B cell (primary cell): ENCODE measurements at regions not wholly inside any gene's neighbourhood (a gene's known extent, or its start where the extent isn't known, plus 50 kb on each side); places are given as distances from the start of the nearest gene placed in this dataset.
A peak's percentile ranks its signal among the peaks of the same experiment; 100 is the strongest.
"Not testable (repeated sequence)": the region's sequence is repeated elsewhere in the genome, so short reads cannot be mapped to it uniquely, and the experiment has no call there.

Source experiments
- ATAC-seq: fragments of 200-7000 bp; cut with Tn5 transposase; one replicate; pipeline ENCODE4 v1.10.0; 2021; ENCODE audit warnings: low read depth, mild to moderate bottlenecking, moderate number of reproducible peaks, moderate library complexity
- CTCF ChIA-PET: fragments of 350-600 bp; sonication (Branson Sonifier 250); formaldehyde crosslinking; loops from one replicate; lab custom pipeline; 2021; ENCODE audit warnings: antibody characterized with exemption, inconsistent platforms; lab: Charles Lee
- POLR2A ChIA-PET: fragments of 350-600 bp; sonication (Branson Sonifier 250); formaldehyde crosslinking; loops from one replicate; lab custom pipeline; 2021; ENCODE audit warnings: antibody characterized with exemption; lab: Charles Lee
- DNase-seq: peaks from one replicate; pipeline ENCODE4 v3.0.0; 2013
- H2AFZ ChIP-seq: 2 replicates; pipeline ENCODE4 v1.6.1; 2012; ENCODE audit warnings: mild to moderate bottlenecking, low read depth, low read length; ENCODE audit not compliant: insufficient read depth, poor library complexity, severe bottlenecking
- H3K27ac ChIP-seq, 2 donors: 1 replicate in 1 of 2; 2 replicates in 1 of 2; pipeline ENCODE4 v1.5.1; 2012 to 2013; ENCODE audit warnings: low read length in 2 of 2, mild to moderate bottlenecking in 2 of 2, moderate library complexity in 1 of 2
- H3K27me3 ChIP-seq, 4 experiments: fragments of 200-600 bp in 1 of 4; sonication (generic) in 1 of 4; replicated peaks in 1 of 4; 1 replicate in 2 of 4; 2 replicates in 2 of 4; pipeline versions ENCODE4 v1.6.1 to v1.7.0; 2013 to 2016; ENCODE audit warnings: low read length in 3 of 4, mild to moderate bottlenecking in 2 of 4, mixed read lengths in 1 of 4, moderate library complexity in 1 of 4; ENCODE audit not compliant: insufficient read depth in 4 of 4, control insufficient read depth in 3 of 4; ENCODE audit errors: control extremely low read depth in 1 of 4
- H3K36me3 ChIP-seq, 2 experiments: replicated peaks in 1 of 2; 1 replicate in 1 of 2; 2 replicates in 1 of 2; pipeline versions ENCODE4 v1.6.1 to v1.7.1; 2013; ENCODE audit warnings: low read length in 1 of 2; ENCODE audit not compliant: insufficient read depth in 2 of 2, control insufficient read depth in 1 of 2; ENCODE audit errors: control extremely low read depth in 1 of 2, extremely low read depth in 1 of 2
- H3K4me1 ChIP-seq, 2 donors: fragments of 200-600 bp in 1 of 2; sonication (generic) in 1 of 2; 1 replicate in 1 of 2; 2 replicates in 1 of 2; pipeline versions ENCODE4 v1.5.1 to v1.6.1; 2013 to 2017; ENCODE audit warnings: low read length in 2 of 2; ENCODE audit not compliant: control insufficient read depth in 2 of 2, insufficient read depth in 2 of 2
- H3K4me2 ChIP-seq: replicated peaks from 2 replicates; pipeline ENCODE3; 2012; ENCODE audit warnings: mild to moderate bottlenecking, low read depth, low read length; ENCODE audit not compliant: poor library complexity, severe bottlenecking
- H3K4me3 ChIP-seq, 5 experiments: fragments of 200-600 bp in 1 of 5; sonication (generic) in 1 of 5; 1 replicate in 3 of 5; 2 replicates in 2 of 5; pipeline versions ENCODE4 v1.5.1 to v1.7.0; 2011 to 2016; ENCODE audit warnings: low read length in 4 of 5, mild to moderate bottlenecking in 4 of 5, low read depth in 2 of 5, control low read depth in 1 of 5, moderate library complexity in 1 of 5; ENCODE audit not compliant: insufficient read depth in 1 of 5; ENCODE audit errors: control extremely low read depth in 1 of 5, extremely low read depth in 1 of 5
- H3K79me2 ChIP-seq: fragments of 200-600 bp; sonication (generic); one replicate; pipeline ENCODE4 v1.6.0; 2016; ENCODE audit warnings: low read length; ENCODE audit not compliant: control insufficient read depth, insufficient read depth
- H3K9ac ChIP-seq: fragments of 200-600 bp; sonication (generic); 2 replicates; pipeline ENCODE4 v1.6.1; 2017; ENCODE audit warnings: mild to moderate bottlenecking, low read length, moderate library complexity
- H3K9me3 ChIP-seq, 3 donors: one replicate each; pipeline versions ENCODE4 v1.6.1 to v1.7.1; 2013; ENCODE audit warnings: low read length in 2 of 3; ENCODE audit not compliant: control insufficient read depth in 2 of 3, insufficient read depth in 1 of 3; ENCODE audit errors: control extremely low read depth in 1 of 3
- H4K20me1 ChIP-seq: 2 replicates; pipeline ENCODE4 v1.6.0; 2012; ENCODE audit warnings: mild to moderate bottlenecking, low read length; ENCODE audit not compliant: insufficient read depth, control insufficient read depth, poor library complexity, severe bottlenecking
- H3K27ac Mint-ChIP-seq: one replicate; pipeline ENCODE4 v1.8.0; 2021; ENCODE audit warnings: mixed read lengths
- H3K27me3 Mint-ChIP-seq: one replicate; pipeline ENCODE4 v1.8.0; 2021; ENCODE audit warnings: mixed read lengths
- H3K4me1 Mint-ChIP-seq: one replicate; pipeline ENCODE4 v1.8.0; 2021; ENCODE audit warnings: mixed read lengths
- H3K4me3 Mint-ChIP-seq: one replicate; pipeline ENCODE4 v1.8.0; 2021; ENCODE audit warnings: mixed read lengths
- H3K9me3 Mint-ChIP-seq: one replicate; pipeline ENCODE4 v1.8.0; 2022; ENCODE audit warnings: mixed read lengths; ENCODE audit not compliant: insufficient read depth
- EZH2 ChIP-seq: IDR thresholded peaks from 2 replicates; pipeline ENCODE4 v1.6.1; 2012; ENCODE audit warnings: borderline replicate concordance, low read depth, mild to moderate bottlenecking, moderate library complexity, low read length; ENCODE audit not compliant: insufficient read depth, poor library complexity, severe bottlenecking
- WGBS: methylation state at CpG from one replicate; pipeline ENCODE4 v1.1.5; 2013; ENCODE audit warnings: missing lambda C conversion rate; ENCODE audit not compliant: insufficient coverage; 5-methylcytosine and 5-hydroxymethylcytosine counted together
- intact Hi-C: fragments of 100-400 bp; cut with micrococcal nuclease; formaldehyde crosslinking; loops from one replicate; pipeline ENCODE4 v1.10.0; 2022
- TF ChIP-seq, protein P1 (sequence below): fragments of 200-600 bp; IDR thresholded peaks from one replicate; pipeline ENCODE4 v1.8.0; 2022; ENCODE audit warnings: antibody characterized with exemption, mild to moderate bottlenecking

DNA sequence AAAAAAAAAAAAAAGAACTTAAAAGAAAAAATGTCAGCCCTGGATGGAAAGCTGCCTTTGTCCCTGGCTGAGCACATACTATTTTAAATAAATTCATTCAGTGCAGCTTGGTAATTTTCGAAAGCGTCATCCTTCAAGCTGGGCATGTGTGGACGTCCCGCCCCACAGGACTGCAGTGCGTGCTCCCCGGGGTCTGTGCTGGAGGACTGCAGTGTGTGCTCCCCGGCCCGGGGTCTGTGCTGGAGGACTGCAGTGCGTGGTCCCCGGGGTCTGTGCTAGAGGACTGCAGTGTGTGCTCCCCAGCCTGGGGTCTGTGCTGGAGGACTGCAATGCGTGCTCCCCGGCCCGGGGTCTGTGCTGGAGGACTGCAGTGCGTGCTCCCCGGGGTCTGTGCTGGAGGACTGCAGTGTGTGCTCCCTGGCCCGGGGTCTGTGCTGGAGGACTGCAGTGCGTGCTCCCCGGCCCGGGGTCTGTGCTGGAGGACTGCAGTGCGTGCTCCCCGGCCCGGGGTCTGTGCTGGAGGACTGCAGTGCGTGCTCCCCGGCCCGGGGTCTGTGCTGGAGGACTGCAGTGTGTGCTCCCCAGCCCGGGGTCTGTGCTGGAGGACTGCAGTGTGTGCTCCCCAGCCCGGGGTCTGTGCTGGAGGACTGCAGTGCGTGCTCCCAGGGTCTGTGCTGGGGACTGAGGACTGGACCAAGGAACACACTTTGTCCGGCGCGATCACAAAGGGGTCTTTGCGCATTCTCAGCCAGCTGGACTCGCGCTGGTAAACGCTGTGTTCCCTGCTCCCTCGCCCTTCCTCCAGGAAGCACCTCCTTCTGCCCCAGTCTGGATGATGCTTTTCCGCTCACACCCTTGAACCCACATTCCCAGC lies 86.3 kb downstream of the CPN2 start:
- H3K27ac ChIP-seq, H3K4me3 ChIP-seq, CTCF ChIA-PET, H2AFZ ChIP-seq, H3K4me1 Mint-ChIP-seq, H3K36me3 ChIP-seq, H3K27ac Mint-ChIP-seq, ATAC-seq, H3K4me3 Mint-ChIP-seq, DNase-seq, H3K9ac ChIP-seq, H3K79me2 ChIP-seq, H3K4me1 ChIP-seq, H3K9me3 Mint-ChIP-seq, H4K20me1 ChIP-seq, H3K9me3 ChIP-seq, intact Hi-C loops, POLR2A ChIA-PET: not testable (repeated sequence)
- peak overlapping the region; percentile 40 for H3K4me2 ChIP-seq
- H3K27me3 ChIP-seq, result peaks cover 0 to 20% (median 6%) of the 10 kb centered on the region in 4 experiments
- WGBS, result 84% methylated on average over 35 of the region's 37 CpGs
- peaks cover 33% of the 10 kb centered on the region for H3K27me3 Mint-ChIP-seq

DNA sequence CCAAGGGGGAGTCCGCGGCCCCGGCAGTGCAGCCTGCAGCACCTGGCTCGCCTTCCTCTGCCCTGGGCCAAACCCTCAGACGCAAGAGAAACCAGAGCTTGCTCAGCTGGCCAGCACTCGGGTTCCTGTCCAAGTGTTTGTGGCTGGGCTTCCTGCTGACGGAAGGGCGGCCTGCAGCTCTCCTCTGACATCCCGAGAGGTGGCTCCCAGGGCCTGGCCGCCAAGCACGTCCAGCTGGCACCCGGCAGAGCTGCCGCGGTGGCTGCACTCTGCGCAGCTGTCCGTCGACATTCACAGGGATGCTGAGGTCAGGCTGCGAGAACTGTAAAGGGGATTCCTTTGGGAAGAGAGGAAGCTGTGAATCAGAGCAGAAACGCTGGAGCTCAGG lies 85.6 kb downstream of the CPN2 start:
- H3K9me3 ChIP-seq, result no peaks in the 10 kb centered on the region
- TF ChIP-seq EZH2, result no peak
- TF ChIP-seq, protein P1, sequence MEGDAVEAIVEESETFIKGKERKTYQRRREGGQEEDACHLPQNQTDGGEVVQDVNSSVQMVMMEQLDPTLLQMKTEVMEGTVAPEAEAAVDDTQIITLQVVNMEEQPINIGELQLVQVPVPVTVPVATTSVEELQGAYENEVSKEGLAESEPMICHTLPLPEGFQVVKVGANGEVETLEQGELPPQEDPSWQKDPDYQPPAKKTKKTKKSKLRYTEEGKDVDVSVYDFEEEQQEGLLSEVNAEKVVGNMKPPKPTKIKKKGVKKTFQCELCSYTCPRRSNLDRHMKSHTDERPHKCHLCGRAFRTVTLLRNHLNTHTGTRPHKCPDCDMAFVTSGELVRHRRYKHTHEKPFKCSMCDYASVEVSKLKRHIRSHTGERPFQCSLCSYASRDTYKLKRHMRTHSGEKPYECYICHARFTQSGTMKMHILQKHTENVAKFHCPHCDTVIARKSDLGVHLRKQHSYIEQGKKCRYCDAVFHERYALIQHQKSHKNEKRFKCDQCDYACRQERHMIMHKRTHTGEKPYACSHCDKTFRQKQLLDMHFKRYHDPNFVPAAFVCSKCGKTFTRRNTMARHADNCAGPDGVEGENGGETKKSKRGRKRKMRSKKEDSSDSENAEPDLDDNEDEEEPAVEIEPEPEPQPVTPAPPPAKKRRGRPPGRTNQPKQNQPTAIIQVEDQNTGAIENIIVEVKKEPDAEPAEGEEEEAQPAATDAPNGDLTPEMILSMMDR, result no peak
- H4K20me1 ChIP-seq, result no peaks in the 10 kb centered on the region
- ChIA-PET CTCF (interaction anchor here (2.0 kb wide), 1 partner anchor 50 kb away, joined by 5 read pairs; no protein-coding TSS in a partner anchor), POLR2A (no interaction called here)
- intact Hi-C loops, result no loop called here
- no peak overlapping the region for H2AFZ ChIP-seq
- H3K79me2 ChIP-seq, result no peaks in the 10 kb centered on the region
- H3K4me2 ChIP-seq, result peak overlapping the region; percentile 40
- no peak overlapping the region for H3K4me3 ChIP-seq
- Mint-ChIP-seq H3K9me3 (no peaks in the 10 kb centered on the region), H3K4me3 (no peak overlapping the region), H3K27me3 (peaks cover 37% of the 10 kb centered on the region), H3K4me1 (peaks cover 12% of the 10 kb centered on the region), H3K27ac (no peak overlapping the region)
- H3K36me3 ChIP-seq, result no peaks in the 10 kb centered on the region
- H3K27me3 ChIP-seq, result peaks cover 0 to 24% (median 6%) of the 10 kb centered on the region in 4 experiments
- no peak overlapping the region for H3K27ac ChIP-seq
- peaks cover 10% of the 10 kb centered on the region in 2 donors for H3K4me1 ChIP-seq
- ATAC-seq, result no peak
- DNase-seq, result no peak
- no peak overlapping the region for H3K9ac ChIP-seq
- 7% methylated on average over 18 of the region's 19 CpGs for WGBS
